Omental fat pad (tissue), 3 donors: ENCODE measurements at regions not wholly inside any gene's neighbourhood (a gene's known extent, or its start where the extent isn't known, plus 50 kb on each side); places are given as distances from the start of the nearest gene placed in this dataset.

Experiments
- ATAC-seq: fragments of 150-250 bp; one replicate; pipeline ENCODE4 v1.9.1; 2016; ENCODE audit warnings: mild to moderate bottlenecking, moderate library complexity; ENCODE audit not compliant: low FRiP score
- DNase-seq: peaks from one replicate; pipeline ENCODE4 v3.0.0-alpha.2; 2019; ENCODE audit warnings: low spot score
- CTCF ChIP-seq, 3 donors: fragments of 450-650 bp; IDR thresholded peaks; one replicate each; pipeline ENCODE4 v1.5.1; 2016 to 2017; ENCODE audit warnings: antibody characterized with exemption in 3 of 3, mild to moderate bottlenecking in 3 of 3, moderate library complexity in 2 of 3

DNA sequence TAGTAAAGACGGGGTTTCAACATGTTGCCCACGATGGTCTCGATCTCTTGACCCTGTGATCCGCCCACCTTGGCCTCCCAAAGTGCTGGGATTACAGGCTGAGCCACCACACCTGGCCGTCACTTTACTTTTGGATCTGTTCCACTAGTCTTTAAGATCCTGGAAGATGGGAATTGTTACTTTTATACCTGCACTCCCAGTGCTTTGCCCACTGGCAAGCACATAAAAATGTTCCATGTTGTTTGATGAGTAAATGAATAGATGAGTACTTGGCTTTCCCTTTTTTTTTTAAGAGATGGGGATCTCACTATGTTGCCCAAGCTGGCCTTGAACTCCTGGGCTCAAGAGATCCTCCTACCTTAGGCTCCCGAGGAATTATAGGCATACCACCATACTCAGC is 84.8 kb upstream of the SASH1 start:
- DNase-seq (no peak), ATAC-seq (no peak)
- no peak for TF ChIP-seq CTCF (IDR thresholded peaks at IDR 0.05)

- TF ChIP-seq CTCF (IDR thresholded peaks at IDR 0.05): no peak
- ATAC-seq (no peak), DNase-seq (no peak)
These were observed 83.8 kb upstream of the SASH1 start for GRCh38 chr6:148258868-148259267.

DNA sequence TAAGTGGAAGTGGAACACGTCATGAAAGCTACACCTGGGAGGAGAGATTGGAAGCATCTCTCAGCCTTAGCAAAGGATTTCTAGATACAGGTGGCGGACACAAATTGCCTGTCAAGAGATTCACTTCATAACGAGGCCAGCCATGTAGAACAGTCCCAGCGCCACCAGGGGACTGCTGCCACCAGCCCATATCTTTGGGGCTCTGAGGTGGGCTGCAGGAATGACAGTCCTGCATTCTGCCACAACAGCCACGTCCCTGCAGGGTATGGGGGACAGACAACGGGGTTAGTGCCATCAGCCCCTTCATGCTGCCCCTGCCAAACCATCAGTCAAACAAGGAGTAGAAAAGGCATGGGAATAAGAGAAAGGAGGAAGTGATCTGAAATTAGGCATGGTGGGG is 81.2 kb upstream of the SASH1 start:
- no peak for TF ChIP-seq CTCF (IDR thresholded peaks at IDR 0.05)
- DNase-seq (no peak), ATAC-seq (no peak)

GRCh38 chr6:148263010-148263409 is 79.6 kb upstream of the SASH1 start:
- DNase-seq (no peak), ATAC-seq (peak; percentile 67)
- no peak for TF ChIP-seq CTCF (IDR thresholded peaks at IDR 0.05)

DNA sequence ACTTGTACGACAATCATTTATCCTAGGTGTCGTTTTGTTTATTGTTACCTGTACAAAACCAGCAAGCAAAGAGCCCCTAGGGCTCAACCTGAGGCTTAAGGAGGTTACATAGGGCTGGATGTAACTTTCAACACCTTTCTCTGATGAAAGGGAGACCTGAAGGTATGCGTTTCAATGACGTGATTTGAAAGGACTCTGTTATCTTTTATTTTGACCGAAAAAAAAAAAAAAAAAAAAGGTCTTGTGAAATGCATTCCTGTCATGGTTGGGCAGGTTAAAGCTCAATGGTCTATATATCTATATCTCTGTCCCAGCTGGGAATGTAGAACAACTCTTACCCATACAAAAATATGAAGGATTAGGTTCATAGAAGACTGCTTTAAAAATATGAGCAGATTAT is 78.7 kb upstream of the SASH1 start:
- no peak for ATAC-seq
- DNase-seq: no peak
- TF ChIP-seq CTCF (IDR thresholded peaks at IDR 0.05): no peak

DNA sequence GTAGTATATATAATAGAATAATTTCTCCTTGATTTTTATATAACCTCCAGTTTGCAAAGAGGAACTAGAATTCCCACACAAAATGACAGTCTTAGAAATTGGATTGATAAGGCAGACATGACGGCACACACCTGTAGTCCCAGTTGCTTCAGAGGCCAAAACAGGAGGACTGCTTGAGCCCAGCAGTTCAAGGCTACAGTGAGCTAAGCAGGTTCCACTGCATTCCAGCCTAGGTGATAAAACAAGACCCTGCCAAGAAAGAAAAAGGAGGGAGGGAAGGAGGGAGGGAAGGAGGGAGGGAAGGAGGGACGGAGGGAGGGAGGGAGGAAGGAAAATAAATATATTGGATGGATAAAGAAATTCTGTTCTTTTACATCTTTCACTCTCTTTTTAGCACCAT is 77.6 kb upstream of the SASH1 start:
- ATAC-seq (no peak), DNase-seq (no peak)
- TF ChIP-seq CTCF (IDR thresholded peaks at IDR 0.05): no peak

GRCh38 chr6:148269386-148269785 is 73.3 kb upstream of the SASH1 start:
- no peak for TF ChIP-seq CTCF (IDR thresholded peaks at IDR 0.05)

More at GRCh38 chr6:148269386-148269785, 73.3 kb upstream of the SASH1 start:
- ATAC-seq (no peak), DNase-seq (no peak)
